DND-41 (cell line): ENCODE measurements at regions not wholly inside any gene's neighbourhood (a gene's known extent, or its start where the extent isn't known, plus 50 kb on each side); places are given as distances from the start of the nearest gene placed in this dataset.

ENCODE experiments used
- ATAC-seq: fragments of 200-7000 bp; cut with Tn5 transposase; 3 replicates; pipeline ENCODE4 v1.9.1; 2021; ENCODE audit warnings: low read depth; ENCODE audit not compliant: insufficient read depth
- DNase-seq: peaks from one replicate; pipeline ENCODE4 v3.0.0-alpha.2; 2020
- H2AFZ ChIP-seq: 2 replicates; pipeline ENCODE4 v1.6.0; 2012; ENCODE audit warnings: low read depth, low read length
- H3K27ac ChIP-seq: 2 replicates; pipeline ENCODE4 v1.5.1; 2012; ENCODE audit warnings: low read length, inconsistent platforms
- H3K27me3 ChIP-seq: fragments of 200-600 bp; sonication (generic); 2 replicates; pipeline ENCODE4 v1.6.0; 2012; ENCODE audit warnings: low read length, mild to moderate bottlenecking, inconsistent platforms; ENCODE audit not compliant: insufficient read depth, poor library complexity
- H3K36me3 ChIP-seq: 2 replicates; pipeline ENCODE4 v1.5.1; 2012; ENCODE audit warnings: low read length, inconsistent platforms; ENCODE audit not compliant: insufficient read depth
- H3K4me1 ChIP-seq: 2 replicates; pipeline ENCODE4 v1.5.1; 2012; ENCODE audit warnings: mild to moderate bottlenecking, low read length; ENCODE audit not compliant: insufficient read depth
- H3K4me2 ChIP-seq: 2 replicates; pipeline ENCODE4 v1.6.0; 2012; ENCODE audit warnings: mild to moderate bottlenecking, moderate library complexity, low read length, inconsistent platforms; ENCODE audit not compliant: insufficient read depth
- H3K4me3 ChIP-seq, 2 experiments: fragments of 200-600 bp in 1 of 2; shearing (Covaris generic) in 1 of 2; 2 replicates each; pipeline ENCODE4 v1.5.1; 2012 to 2016; ENCODE audit warnings: inconsistent platforms in 2 of 2, low read length in 2 of 2, mild to moderate bottlenecking in 2 of 2, low read depth in 1 of 2, moderate library complexity in 1 of 2
- H3K79me2 ChIP-seq: 2 replicates; pipeline ENCODE4 v1.6.0; 2012; ENCODE audit warnings: low read length, inconsistent platforms; ENCODE audit not compliant: insufficient read depth
- H3K9ac ChIP-seq: 2 replicates; pipeline ENCODE4 v1.6.0; 2012; ENCODE audit warnings: low read depth, mild to moderate bottlenecking, inconsistent platforms, low read length, moderate library complexity
- H3K9me3 ChIP-seq: 2 replicates; pipeline ENCODE4 v1.5.1; 2012; ENCODE audit warnings: low read length, moderate library complexity, mild to moderate bottlenecking, inconsistent platforms; ENCODE audit not compliant: insufficient read depth, severe bottlenecking
- H4K20me1 ChIP-seq: 2 replicates; pipeline ENCODE4 v1.6.0; 2012; ENCODE audit warnings: low read length; ENCODE audit not compliant: insufficient read depth
- EZH2 ChIP-seq: IDR thresholded peaks from 3 replicates; pipeline ENCODE4 v1.6.1; 2012; ENCODE audit warnings: borderline replicate concordance, low read depth, mild to moderate bottlenecking, moderate library complexity, low read length, inconsistent platforms; ENCODE audit not compliant: severe bottlenecking
- TF ChIP-seq, protein P1 (sequence below): IDR thresholded peaks from 2 replicates; pipeline ENCODE4 v1.5.1; 2012; ENCODE audit warnings: borderline replicate concordance, low read length, moderate library complexity, mild to moderate bottlenecking; ENCODE audit not compliant: poor library complexity, severe bottlenecking; ENCODE audit errors: extremely low read depth

GRCh38 chr2:2503864-2504418 lies 172.9 kb upstream of the MYT1L start:
- no peak for ATAC-seq
- DNase-seq: no peak
- Histone ChIP-seq H3K4me1 (no peaks in the 10 kb centered on the region), H3K9me3 (no peaks in the 10 kb centered on the region), H2AFZ (no peak overlapping the region), H4K20me1 (no peaks in the 10 kb centered on the region), H3K36me3 (no peaks in the 10 kb centered on the region), H3K4me2 (no peak overlapping the region), H3K4me3 (no peak overlapping the region), H3K27ac (no peak overlapping the region), H3K9ac (no peak overlapping the region), H3K27me3 (no peaks in the 10 kb centered on the region), H3K79me2 (no peaks in the 10 kb centered on the region)
- TF ChIP-seq, protein P1, sequence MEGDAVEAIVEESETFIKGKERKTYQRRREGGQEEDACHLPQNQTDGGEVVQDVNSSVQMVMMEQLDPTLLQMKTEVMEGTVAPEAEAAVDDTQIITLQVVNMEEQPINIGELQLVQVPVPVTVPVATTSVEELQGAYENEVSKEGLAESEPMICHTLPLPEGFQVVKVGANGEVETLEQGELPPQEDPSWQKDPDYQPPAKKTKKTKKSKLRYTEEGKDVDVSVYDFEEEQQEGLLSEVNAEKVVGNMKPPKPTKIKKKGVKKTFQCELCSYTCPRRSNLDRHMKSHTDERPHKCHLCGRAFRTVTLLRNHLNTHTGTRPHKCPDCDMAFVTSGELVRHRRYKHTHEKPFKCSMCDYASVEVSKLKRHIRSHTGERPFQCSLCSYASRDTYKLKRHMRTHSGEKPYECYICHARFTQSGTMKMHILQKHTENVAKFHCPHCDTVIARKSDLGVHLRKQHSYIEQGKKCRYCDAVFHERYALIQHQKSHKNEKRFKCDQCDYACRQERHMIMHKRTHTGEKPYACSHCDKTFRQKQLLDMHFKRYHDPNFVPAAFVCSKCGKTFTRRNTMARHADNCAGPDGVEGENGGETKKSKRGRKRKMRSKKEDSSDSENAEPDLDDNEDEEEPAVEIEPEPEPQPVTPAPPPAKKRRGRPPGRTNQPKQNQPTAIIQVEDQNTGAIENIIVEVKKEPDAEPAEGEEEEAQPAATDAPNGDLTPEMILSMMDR: no peak
- no peak for TF ChIP-seq EZH2

- Histone ChIP-seq H3K9me3 (no peaks in the 10 kb centered on the region), H4K20me1 (no peaks in the 10 kb centered on the region), H3K79me2 (no peaks in the 10 kb centered on the region), H3K9ac (no peak overlapping the region), H2AFZ (no peak overlapping the region), H3K36me3 (no peaks in the 10 kb centered on the region), H3K4me3 (no peak overlapping the region), H3K27ac (no peak overlapping the region), H3K27me3 (no peaks in the 10 kb centered on the region), H3K4me2 (no peak overlapping the region), H3K4me1 (no peaks in the 10 kb centered on the region)
- DNase-seq: no peak
- no peak for ATAC-seq
- TF ChIP-seq, protein P1: no peak
- no peak for TF ChIP-seq EZH2
Measured at GRCh38 chr2:2502201-2502549, 171.1 kb upstream of the MYT1L start.

GRCh38 chr2:2501454-2502200 lies 170.6 kb upstream of the MYT1L start:
- Histone ChIP-seq H3K79me2 (no peaks in the 10 kb centered on the region), H3K4me1 (no peaks in the 10 kb centered on the region), H2AFZ (no peak overlapping the region), H4K20me1 (no peaks in the 10 kb centered on the region), H3K27ac (no peak overlapping the region), H3K9me3 (no peaks in the 10 kb centered on the region), H3K36me3 (no peaks in the 10 kb centered on the region), H3K27me3 (no peaks in the 10 kb centered on the region), H3K4me2 (no peak overlapping the region), H3K9ac (no peak overlapping the region), H3K4me3 (no peak overlapping the region)
- no peak for ATAC-seq
- no peak for DNase-seq
- TF ChIP-seq, protein P1: no peak
- no peak for TF ChIP-seq EZH2

DNA sequence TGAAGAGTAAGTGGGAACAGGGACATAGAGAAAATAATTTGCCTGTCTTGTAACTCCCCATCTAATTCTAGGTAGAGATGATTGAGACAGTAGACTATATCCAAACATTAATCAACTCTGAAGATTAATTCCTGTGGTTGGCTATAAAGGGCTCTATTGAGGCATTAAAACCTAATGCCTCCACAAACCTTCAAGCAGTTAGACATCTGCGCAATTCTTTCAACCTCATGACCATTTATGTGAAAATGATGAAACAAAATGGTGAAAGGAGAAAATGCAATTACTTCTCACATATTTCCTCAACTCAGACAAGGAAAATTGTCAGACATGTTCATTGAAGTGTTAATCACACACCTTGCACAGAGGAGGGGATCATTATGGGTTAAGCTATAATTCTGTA lies 164.5 kb upstream of the MYT1L start:
- no peak overlapping the region for H3K27ac ChIP-seq
- ATAC-seq (no peak), DNase-seq (no peak)
- no peaks in the 10 kb centered on the region for H3K79me2 ChIP-seq
- H3K4me3 ChIP-seq: no peak overlapping the region
- no peaks in the 10 kb centered on the region for H3K4me1 ChIP-seq
- TF ChIP-seq, protein P1: no peak
- no peak for TF ChIP-seq EZH2
- no peaks in the 10 kb centered on the region for H3K9me3 ChIP-seq
- H3K4me2 ChIP-seq: no peak overlapping the region
- H3K9ac ChIP-seq: no peak overlapping the region
- H2AFZ ChIP-seq: no peak overlapping the region
- H3K36me3 ChIP-seq: no peaks in the 10 kb centered on the region
- no peaks in the 10 kb centered on the region for H4K20me1 ChIP-seq
- no peaks in the 10 kb centered on the region for H3K27me3 ChIP-seq
